ENCODE measurements at regions not wholly inside any gene's neighbourhood (a gene's known extent, or its start where the extent isn't known, plus 50 kb on each side); places are given as distances from the start of the nearest gene placed in this dataset.

DNA sequence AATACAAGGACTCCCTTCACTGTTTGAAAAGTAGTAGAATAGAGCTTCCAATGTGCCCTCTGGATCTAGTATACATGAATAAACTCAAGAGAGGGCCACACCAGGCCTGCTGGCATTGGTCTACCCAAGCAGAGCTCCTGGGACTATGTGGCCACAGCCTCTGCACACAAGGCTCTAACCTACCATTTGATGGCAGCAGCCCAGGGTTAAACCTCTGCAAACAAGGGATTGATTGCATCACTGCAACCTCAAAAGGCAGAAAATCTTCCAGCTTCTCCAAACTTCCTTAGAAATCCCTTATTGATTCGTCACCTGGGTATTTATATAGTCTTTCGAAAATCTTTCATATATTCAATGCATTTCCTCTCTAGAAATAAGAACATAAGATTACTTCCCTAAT lies 147.6 kb upstream of the SETBP1 start:
- TF ChIP-seq, protein P1, sequence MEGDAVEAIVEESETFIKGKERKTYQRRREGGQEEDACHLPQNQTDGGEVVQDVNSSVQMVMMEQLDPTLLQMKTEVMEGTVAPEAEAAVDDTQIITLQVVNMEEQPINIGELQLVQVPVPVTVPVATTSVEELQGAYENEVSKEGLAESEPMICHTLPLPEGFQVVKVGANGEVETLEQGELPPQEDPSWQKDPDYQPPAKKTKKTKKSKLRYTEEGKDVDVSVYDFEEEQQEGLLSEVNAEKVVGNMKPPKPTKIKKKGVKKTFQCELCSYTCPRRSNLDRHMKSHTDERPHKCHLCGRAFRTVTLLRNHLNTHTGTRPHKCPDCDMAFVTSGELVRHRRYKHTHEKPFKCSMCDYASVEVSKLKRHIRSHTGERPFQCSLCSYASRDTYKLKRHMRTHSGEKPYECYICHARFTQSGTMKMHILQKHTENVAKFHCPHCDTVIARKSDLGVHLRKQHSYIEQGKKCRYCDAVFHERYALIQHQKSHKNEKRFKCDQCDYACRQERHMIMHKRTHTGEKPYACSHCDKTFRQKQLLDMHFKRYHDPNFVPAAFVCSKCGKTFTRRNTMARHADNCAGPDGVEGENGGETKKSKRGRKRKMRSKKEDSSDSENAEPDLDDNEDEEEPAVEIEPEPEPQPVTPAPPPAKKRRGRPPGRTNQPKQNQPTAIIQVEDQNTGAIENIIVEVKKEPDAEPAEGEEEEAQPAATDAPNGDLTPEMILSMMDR (IDR thresholded peaks at IDR 0.05): no peak
- TF ChIP-seq, protein P2, sequence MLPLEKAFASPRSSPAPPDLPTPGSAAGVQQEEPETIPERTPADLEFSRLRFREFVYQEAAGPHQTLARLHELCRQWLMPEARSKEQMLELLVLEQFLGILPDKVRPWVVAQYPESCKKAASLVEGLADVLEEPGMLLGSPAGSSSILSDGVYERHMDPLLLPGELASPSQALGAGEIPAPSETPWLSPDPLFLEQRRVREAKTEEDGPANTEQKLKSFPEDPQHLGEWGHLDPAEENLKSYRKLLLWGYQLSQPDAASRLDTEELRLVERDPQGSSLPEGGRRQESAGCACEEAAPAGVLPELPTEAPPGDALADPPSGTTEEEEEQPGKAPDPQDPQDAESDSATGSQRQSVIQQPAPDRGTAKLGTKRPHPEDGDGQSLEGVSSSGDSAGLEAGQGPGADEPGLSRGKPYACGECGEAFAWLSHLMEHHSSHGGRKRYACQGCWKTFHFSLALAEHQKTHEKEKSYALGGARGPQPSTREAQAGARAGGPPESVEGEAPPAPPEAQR (CRISPR knock-in tag; IDR thresholded peaks at IDR 0.05): no peak
- TF ChIP-seq FOXP1 (CRISPR knock-in tag; IDR thresholded peaks at IDR 0.05; ENCODE audit: borderline replicate concordance): no peak
- no peak for TF ChIP-seq MAX (CRISPR knock-in tag; IDR thresholded peaks at IDR 0.05)
- TF ChIP-seq PRDM15 (CRISPR knock-in tag; IDR thresholded peaks at IDR 0.05): no peak
- no peak for TF ChIP-seq ATF2 (CRISPR knock-in tag; IDR thresholded peaks at IDR 0.05; ENCODE audit: borderline replicate concordance, low read depth)
- TF ChIP-seq TP53 (CRISPR knock-in tag; IDR thresholded peaks at IDR 0.05): no peak
